IPS-18c (cell line): ENCODE measurements at regions not wholly inside any gene's neighbourhood (a gene's known extent, or its start where the extent isn't known, plus 50 kb on each side); places are given as distances from the start of the nearest gene placed in this dataset.
"Not testable (repeated sequence)": the region's sequence is repeated elsewhere in the genome, so short reads cannot be mapped to it uniquely, and the experiment has no call there.

Experiments used
- H3K4me3 ChIP-seq: 2 replicates; pipeline ENCODE4 v1.7.0; 2013; ENCODE audit warnings: low read depth, mild to moderate bottlenecking, low read length, moderate library complexity; ENCODE audit not compliant: insufficient read depth
- H3K9me3 ChIP-seq: one replicate; pipeline ENCODE4 v1.6.1; 2013; ENCODE audit warnings: mild to moderate bottlenecking, low read length, moderate library complexity; ENCODE audit not compliant: control insufficient read depth, insufficient read depth

- Histone ChIP-seq H3K9me3 (no peaks in the 10 kb centered on the region), H3K4me3 (no peak overlapping the region)
These were observed 230.6 kb upstream of the FZD8 start for GRCh38 chr10:35872671-35873070.

GRCh38 chr10:35870665-35871310 is 228.7 kb upstream of the FZD8 start:
- H3K9me3 ChIP-seq, result no peaks in the 10 kb centered on the region
- H3K4me3 ChIP-seq, result no peak overlapping the region

GRCh38 chr10:35858676-35859283 is 216.7 kb upstream of the FZD8 start:
- H3K9me3 ChIP-seq, H3K4me3 ChIP-seq: not testable (repeated sequence)

- no peak overlapping the region for H3K4me3 ChIP-seq
- no peaks in the 10 kb centered on the region for H3K9me3 ChIP-seq
These were observed 215.8 kb upstream of the FZD8 start for GRCh38 chr10:35857860-35858259.

GRCh38 chr10:35855155-35855947 is 213.3 kb upstream of the FZD8 start:
- Histone ChIP-seq H3K4me3 (no peak overlapping the region), H3K9me3 (no peaks in the 10 kb centered on the region)

GRCh38 chr10:35854661-35855060 is 212.6 kb upstream of the FZD8 start:
- Histone ChIP-seq H3K9me3 (no peaks in the 10 kb centered on the region), H3K4me3 (no peak overlapping the region)

GRCh38 chr10:35852721-35853120 is 210.6 kb upstream of the FZD8 start:
- H3K9me3 ChIP-seq, result no peaks in the 10 kb centered on the region
- no peak overlapping the region for H3K4me3 ChIP-seq

GRCh38 chr10:35848412-35848811 is 206.3 kb upstream of the FZD8 start:
- Histone ChIP-seq H3K9me3 (no peaks in the 10 kb centered on the region), H3K4me3 (no peak overlapping the region)

- Histone ChIP-seq H3K4me3 (no peak overlapping the region), H3K9me3 (no peaks in the 10 kb centered on the region)
These were observed 202.6 kb upstream of the FZD8 start for GRCh38 chr10:35844686-35845085.

- Histone ChIP-seq H3K4me3 (no peak overlapping the region), H3K9me3 (no peaks in the 10 kb centered on the region)
These were observed 201.6 kb upstream of the FZD8 start for GRCh38 chr10:35843524-35844181.

- H3K9me3 ChIP-seq, result peaks cover 2% of the 10 kb centered on the region
- H3K4me3 ChIP-seq, result no peak overlapping the region
These were observed 196.0 kb upstream of the FZD8 start for GRCh38 chr10:35838054-35838453.

GRCh38 chr10:35835545-35835944 is 193.4 kb upstream of the FZD8 start:
- peaks cover 3% of the 10 kb centered on the region for H3K9me3 ChIP-seq
- H3K4me3 ChIP-seq, result no peak overlapping the region

GRCh38 chr10:35834877-35835494 is 192.9 kb upstream of the FZD8 start:
- H3K4me3 ChIP-seq, result no peak overlapping the region

GRCh38 chr10:35827783-35828182 is 185.7 kb upstream of the FZD8 start:
- Histone ChIP-seq H3K4me3 (no peak overlapping the region), H3K9me3 (no peaks in the 10 kb centered on the region)

More at GRCh38 chr10:35834877-35835494, 192.9 kb upstream of the FZD8 start:
- peaks cover 3% of the 10 kb centered on the region for H3K9me3 ChIP-seq

GRCh38 chr10:35824704-35825103 is 182.6 kb upstream of the FZD8 start:
- no peaks in the 10 kb centered on the region for H3K9me3 ChIP-seq
- no peak overlapping the region for H3K4me3 ChIP-seq

GRCh38 chr10:35822316-35822715 is 180.2 kb upstream of the FZD8 start:
- no peaks in the 10 kb centered on the region for H3K9me3 ChIP-seq

GRCh38 chr10:35821339-35821911 is 179.3 kb upstream of the FZD8 start:
- H3K9me3 ChIP-seq, result no peaks in the 10 kb centered on the region
- no peak overlapping the region for H3K4me3 ChIP-seq

More at GRCh38 chr10:35822316-35822715, 180.2 kb upstream of the FZD8 start:
- no peak overlapping the region for H3K4me3 ChIP-seq
